ENCODE measurements at regions not wholly inside any gene's neighbourhood (a gene's known extent, or its start where the extent isn't known, plus 50 kb on each side); places are given as distances from the start of the nearest gene placed in this dataset.

DNA sequence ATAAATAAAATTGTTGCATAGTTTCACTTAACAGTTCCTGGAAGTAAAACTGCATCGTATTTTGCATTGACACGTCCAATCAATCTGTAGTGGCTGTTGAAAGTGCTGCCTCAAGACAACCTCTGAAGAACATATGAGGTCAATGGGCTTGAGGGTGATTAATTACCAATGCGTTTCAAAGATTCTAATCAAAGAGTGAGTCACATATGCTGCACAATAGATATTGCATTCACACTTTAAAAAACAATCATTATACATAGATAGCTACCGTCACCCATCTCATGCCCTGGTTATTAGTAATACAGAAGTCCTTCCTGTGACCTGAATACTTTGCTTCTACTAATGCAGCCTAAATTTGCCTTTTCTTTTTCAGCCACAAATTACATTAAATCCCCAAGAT, 743.3 kb upstream of the SLIT2 start:
- H3K27me3 ChIP-seq, result no peaks in the 10 kb centered on the region
- WGBS, 3 donors, result 72 to 81% (median 77%) methylated on average over 4 of the region's 4 CpGs
- no peak overlapping the region for H3K4me3 ChIP-seq
- intact Hi-C loops (cut with DNase I), result no loop called here
- H3K27ac ChIP-seq, result no peak overlapping the region
- DNase-seq, result no peak
- no peaks in the 10 kb centered on the region for H3K9me3 ChIP-seq
- no peak for TF ChIP-seq POLR2A (IDR thresholded peaks at IDR 0.05)
- TF ChIP-seq, protein P1, sequence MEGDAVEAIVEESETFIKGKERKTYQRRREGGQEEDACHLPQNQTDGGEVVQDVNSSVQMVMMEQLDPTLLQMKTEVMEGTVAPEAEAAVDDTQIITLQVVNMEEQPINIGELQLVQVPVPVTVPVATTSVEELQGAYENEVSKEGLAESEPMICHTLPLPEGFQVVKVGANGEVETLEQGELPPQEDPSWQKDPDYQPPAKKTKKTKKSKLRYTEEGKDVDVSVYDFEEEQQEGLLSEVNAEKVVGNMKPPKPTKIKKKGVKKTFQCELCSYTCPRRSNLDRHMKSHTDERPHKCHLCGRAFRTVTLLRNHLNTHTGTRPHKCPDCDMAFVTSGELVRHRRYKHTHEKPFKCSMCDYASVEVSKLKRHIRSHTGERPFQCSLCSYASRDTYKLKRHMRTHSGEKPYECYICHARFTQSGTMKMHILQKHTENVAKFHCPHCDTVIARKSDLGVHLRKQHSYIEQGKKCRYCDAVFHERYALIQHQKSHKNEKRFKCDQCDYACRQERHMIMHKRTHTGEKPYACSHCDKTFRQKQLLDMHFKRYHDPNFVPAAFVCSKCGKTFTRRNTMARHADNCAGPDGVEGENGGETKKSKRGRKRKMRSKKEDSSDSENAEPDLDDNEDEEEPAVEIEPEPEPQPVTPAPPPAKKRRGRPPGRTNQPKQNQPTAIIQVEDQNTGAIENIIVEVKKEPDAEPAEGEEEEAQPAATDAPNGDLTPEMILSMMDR (IDR thresholded peaks at IDR 0.05), result no peak
- TF ChIP-seq EP300 (IDR thresholded peaks at IDR 0.05), result no peak
- H3K36me3 ChIP-seq, result no peaks in the 10 kb centered on the region
- H3K4me1 ChIP-seq (ENCODE audit: insufficient read depth), result no peaks in the 10 kb centered on the region

DNA sequence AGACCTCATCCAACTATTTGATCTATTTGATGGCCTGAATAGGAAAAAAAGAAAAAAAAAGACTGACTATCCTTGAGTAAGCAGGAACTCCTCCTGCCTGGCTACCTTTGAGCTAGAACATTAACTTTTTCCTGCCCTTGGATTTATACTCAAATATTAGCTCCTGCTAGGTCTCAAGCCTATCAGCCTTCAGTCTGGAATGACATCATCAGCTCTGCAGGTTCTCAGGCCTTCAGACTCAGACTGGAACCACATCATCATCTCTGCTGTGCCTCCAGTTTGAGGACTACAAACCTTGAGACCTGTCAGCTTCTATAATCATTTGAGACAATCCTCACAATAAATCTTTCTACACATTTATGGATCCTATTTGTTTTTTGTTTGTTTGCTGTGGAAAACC, 754.0 kb upstream of the SLIT2 start:
- H3K4me3 ChIP-seq, result no peak overlapping the region
- no peaks in the 10 kb centered on the region for H3K36me3 ChIP-seq
- TF ChIP-seq EP300 (IDR thresholded peaks at IDR 0.05) (no peak), POLR2A (IDR thresholded peaks at IDR 0.05) (no peak)
- TF ChIP-seq, protein P1 (IDR thresholded peaks at IDR 0.05), result no peak
- no peak for DNase-seq
- H3K27ac ChIP-seq, result no peak overlapping the region
- no peaks in the 10 kb centered on the region for H3K4me1 ChIP-seq (ENCODE audit: insufficient read depth)
- no peaks in the 10 kb centered on the region for H3K27me3 ChIP-seq
- intact Hi-C loops (cut with DNase I), result no loop called here
- no peaks in the 10 kb centered on the region for H3K9me3 ChIP-seq

DNA sequence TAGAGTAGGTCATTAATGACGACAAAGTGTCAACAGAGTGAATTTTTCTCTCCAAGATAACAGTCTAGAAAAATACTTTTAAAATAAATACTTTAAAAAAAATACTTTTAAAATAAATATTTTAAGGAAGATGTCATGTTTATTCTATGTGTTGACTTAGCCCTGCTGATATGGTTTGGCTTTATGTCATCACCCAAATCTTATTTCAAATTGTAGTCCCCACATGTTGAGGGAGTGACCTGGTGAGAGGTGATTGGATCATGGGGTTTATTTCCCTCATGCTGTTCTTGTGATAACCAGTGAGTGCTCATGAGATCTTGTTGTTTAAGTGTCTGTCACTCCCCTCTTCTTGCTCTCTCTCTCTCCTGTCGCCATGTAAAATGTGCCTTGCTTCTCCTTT, 754.9 kb upstream of the SLIT2 start:
- Histone ChIP-seq H3K9me3 (no peaks in the 10 kb centered on the region), H3K36me3 (no peaks in the 10 kb centered on the region), H3K4me3 (no peak overlapping the region), H3K4me1 (ENCODE audit: insufficient read depth) (no peaks in the 10 kb centered on the region), H3K27me3 (no peaks in the 10 kb centered on the region), H3K27ac (no peak overlapping the region)
- intact Hi-C loops (cut with DNase I), result no loop called here
- TF ChIP-seq, protein P1 (IDR thresholded peaks at IDR 0.05), result no peak
- TF ChIP-seq POLR2A (IDR thresholded peaks at IDR 0.05) (no peak), EP300 (IDR thresholded peaks at IDR 0.05) (no peak)
- 44 to 54% (median 45%) methylated on average over 2 of the region's 2 CpGs for WGBS, 3 donors
- DNase-seq, result no peak

DNA sequence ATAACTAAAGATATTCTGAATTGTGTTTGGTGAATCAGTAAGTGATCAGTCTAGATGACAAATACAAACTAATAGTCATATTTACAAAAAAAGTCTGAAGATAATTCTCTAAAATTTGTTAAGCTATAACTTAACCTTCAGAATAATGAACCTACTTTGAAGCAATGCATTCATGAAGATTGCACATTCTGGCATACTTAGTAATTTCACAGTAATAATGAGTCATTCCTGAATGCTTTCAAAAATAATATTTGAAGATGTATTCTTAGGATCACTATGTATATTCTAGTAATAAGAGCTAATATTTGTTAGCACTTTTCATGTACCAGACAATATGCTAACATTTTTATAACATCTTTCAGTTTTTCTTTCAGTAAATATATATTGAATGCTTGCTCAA, 756.7 kb upstream of the SLIT2 start:
- H3K4me3 ChIP-seq, result no peak overlapping the region
- DNase-seq, result no peak
- intact Hi-C loops (cut with DNase I), result no loop called here
- no peaks in the 10 kb centered on the region for H3K4me1 ChIP-seq (ENCODE audit: insufficient read depth)
- no peak overlapping the region for H3K27ac ChIP-seq
- H3K9me3 ChIP-seq, result no peaks in the 10 kb centered on the region
- H3K36me3 ChIP-seq, result no peaks in the 10 kb centered on the region
- no peak for TF ChIP-seq POLR2A (IDR thresholded peaks at IDR 0.05)
- TF ChIP-seq, protein P1 (IDR thresholded peaks at IDR 0.05), result no peak
- H3K27me3 ChIP-seq, result no peaks in the 10 kb centered on the region

DNA sequence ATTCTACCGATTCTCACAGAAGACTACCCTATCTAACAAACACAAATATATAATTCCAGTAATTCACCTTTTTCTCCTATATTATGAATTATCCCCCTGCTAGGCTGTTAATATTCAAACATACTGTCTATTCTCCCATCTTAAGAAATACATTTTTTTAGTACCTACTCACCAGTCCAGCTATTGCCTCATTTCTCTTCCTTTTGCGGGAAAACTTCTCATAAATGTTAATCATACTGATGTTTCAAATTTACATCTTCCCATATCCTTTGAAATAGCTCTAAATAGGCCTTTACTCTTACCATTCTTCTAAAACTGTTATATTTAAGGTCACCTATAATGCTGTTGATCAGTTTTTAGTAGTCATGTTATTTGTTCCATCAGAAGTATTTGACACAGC, 759.1 kb upstream of the SLIT2 start:
- no peak for TF ChIP-seq POLR2A (IDR thresholded peaks at IDR 0.05)
- TF ChIP-seq EP300 (IDR thresholded peaks at IDR 0.05), result no peak
- TF ChIP-seq, protein P1 (IDR thresholded peaks at IDR 0.05), result no peak
- DNase-seq, result no peak

More for the DNA sequence above, 759.1 kb upstream of the SLIT2 start:
- Histone ChIP-seq H3K9me3 (no peaks in the 10 kb centered on the region), H3K27me3 (no peaks in the 10 kb centered on the region), H3K4me1 (ENCODE audit: insufficient read depth) (no peaks in the 10 kb centered on the region), H3K4me3 (no peak overlapping the region), H3K27ac (no peak overlapping the region), H3K36me3 (no peaks in the 10 kb centered on the region)
- 94 to 98% (median 97%) methylated on average over 2 of the region's 2 CpGs for WGBS, 3 donors
- intact Hi-C loops (cut with DNase I), result no loop called here
